ENCODE measurements at regions not wholly inside any gene's neighbourhood (a gene's known extent, or its start where the extent isn't known, plus 50 kb on each side); places are given as distances from the start of the nearest gene placed in this dataset.
"Not testable (repeated sequence)": the region's sequence is repeated elsewhere in the genome, so short reads cannot be mapped to it uniquely, and the experiment has no call there.

GRCh38 chr2:82752396-82752795 lies 1706.7 kb downstream of the SUCLG1 start:
- no peak for FAIRE-seq

GRCh38 chr2:82748653-82749052 lies 1710.4 kb downstream of the SUCLG1 start:
- FAIRE-seq: no peak

GRCh38 chr2:82740527-82740926 lies 1718.6 kb downstream of the SUCLG1 start:
- no peak for FAIRE-seq

GRCh38 chr2:82737965-82738364 lies 1721.1 kb downstream of the SUCLG1 start:
- not testable (repeated sequence) for FAIRE-seq

GRCh38 chr2:82735336-82735735 lies 1723.7 kb downstream of the SUCLG1 start:
- FAIRE-seq: no peak

GRCh38 chr2:82731824-82732223 lies 1727.3 kb downstream of the SUCLG1 start:
- FAIRE-seq: no peak

- no peak for FAIRE-seq
Observed at GRCh38 chr2:82730811-82731210, 1728.3 kb downstream of the SUCLG1 start.

- no peak for FAIRE-seq
Observed at GRCh38 chr2:82728090-82728489, 1731.0 kb downstream of the SUCLG1 start.

GRCh38 chr2:82708681-82709080 lies 1750.4 kb downstream of the SUCLG1 start:
- FAIRE-seq: no peak

GRCh38 chr2:82697231-82697630 lies 1761.8 kb downstream of the SUCLG1 start:
- no peak for FAIRE-seq

GRCh38 chr2:82694431-82694830 lies 1764.6 kb downstream of the SUCLG1 start:
- no peak for FAIRE-seq

GRCh38 chr2:82690757-82691411 lies 1768.2 kb downstream of the SUCLG1 start:
- FAIRE-seq: no peak

- no peak for FAIRE-seq
Observed at GRCh38 chr2:82675186-82675585, 1783.9 kb downstream of the SUCLG1 start.

- FAIRE-seq: no peak
Observed at GRCh38 chr2:82674652-82675051, 1784.4 kb downstream of the SUCLG1 start.

GRCh38 chr2:82667491-82667890 lies 1791.6 kb downstream of the SUCLG1 start:
- FAIRE-seq: no peak

- no peak for FAIRE-seq
Observed at GRCh38 chr2:82665691-82666090, 1793.4 kb downstream of the SUCLG1 start.

GRCh38 chr2:82657106-82657505 lies 1802.0 kb downstream of the SUCLG1 start:
- no peak for FAIRE-seq

GRCh38 chr2:82656420-82656819 lies 1802.7 kb downstream of the SUCLG1 start:
- FAIRE-seq: no peak

- no peak for FAIRE-seq
Observed at GRCh38 chr2:82652117-82652516, 1807.0 kb downstream of the SUCLG1 start.

- FAIRE-seq: no peak
Observed at GRCh38 chr2:82650038-82650437, 1809.0 kb downstream of the SUCLG1 start.

GRCh38 chr2:82641598-82642180 lies 1817.4 kb downstream of the SUCLG1 start:
- no peak for FAIRE-seq

- FAIRE-seq: no peak
Observed at GRCh38 chr2:82636402-82637020, 1822.6 kb downstream of the SUCLG1 start.

- no peak for FAIRE-seq
Observed at GRCh38 chr2:82599021-82599420, 1860.1 kb downstream of the SUCLG1 start.

- FAIRE-seq: no peak
Observed at GRCh38 chr2:82596581-82596980, 1862.5 kb downstream of the SUCLG1 start.

Measured in endometrium (tissue), 2 donors.